CD4-positive, alpha-beta T cell treated with Interleukin-15 for 1 hour (primary cell): ENCODE measurements at regions not wholly inside any gene's neighbourhood (a gene's known extent, or its start where the extent isn't known, plus 50 kb on each side); places are given as distances from the start of the nearest gene placed in this dataset.
"Not testable (repeated sequence)": the region's sequence is repeated elsewhere in the genome, so short reads cannot be mapped to it uniquely, and the experiment has no call there.

Source experiments
- DNase-seq: peaks from one replicate; pipeline ENCODE4 v3.0.0-alpha.2; 2020

DNA sequence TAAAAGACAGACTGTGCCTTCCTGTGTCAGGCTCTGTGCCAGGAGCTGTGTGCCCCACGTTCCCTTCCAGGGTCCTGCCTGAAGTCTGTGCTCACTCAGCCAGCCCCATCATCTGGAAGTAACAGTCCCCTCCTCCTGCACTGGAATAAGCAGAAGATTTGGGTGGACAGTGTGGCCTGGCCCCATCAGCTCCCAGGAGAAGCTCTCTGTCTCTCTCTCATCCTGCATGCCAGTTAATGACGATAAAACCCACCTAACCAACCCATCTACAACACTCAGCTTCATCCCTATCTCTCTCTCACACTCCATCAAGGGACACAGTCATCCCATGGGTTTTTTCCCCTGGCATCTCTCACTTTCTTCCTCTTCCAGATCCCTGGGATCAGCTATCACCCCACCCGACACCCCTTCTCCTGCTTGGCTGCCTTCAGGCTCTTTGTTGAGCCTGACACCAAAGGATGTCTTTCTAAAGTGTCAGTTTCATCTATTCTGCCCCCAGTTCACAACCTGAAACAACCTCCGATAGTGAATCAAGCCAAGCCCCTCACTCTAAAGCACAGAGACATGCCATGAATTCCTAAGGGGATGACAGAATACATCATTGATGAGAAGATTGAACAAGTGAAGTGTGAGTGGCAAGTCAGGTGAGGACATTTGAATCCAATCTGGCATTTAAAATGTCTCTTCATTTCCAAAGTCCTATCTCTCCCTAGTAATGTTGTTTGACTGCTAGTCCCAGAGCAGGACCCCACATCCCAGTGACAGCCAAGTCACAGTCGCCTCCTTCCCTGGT lies 91.4 kb upstream of the TOP3B start:
- no peak for DNase-seq

DNA sequence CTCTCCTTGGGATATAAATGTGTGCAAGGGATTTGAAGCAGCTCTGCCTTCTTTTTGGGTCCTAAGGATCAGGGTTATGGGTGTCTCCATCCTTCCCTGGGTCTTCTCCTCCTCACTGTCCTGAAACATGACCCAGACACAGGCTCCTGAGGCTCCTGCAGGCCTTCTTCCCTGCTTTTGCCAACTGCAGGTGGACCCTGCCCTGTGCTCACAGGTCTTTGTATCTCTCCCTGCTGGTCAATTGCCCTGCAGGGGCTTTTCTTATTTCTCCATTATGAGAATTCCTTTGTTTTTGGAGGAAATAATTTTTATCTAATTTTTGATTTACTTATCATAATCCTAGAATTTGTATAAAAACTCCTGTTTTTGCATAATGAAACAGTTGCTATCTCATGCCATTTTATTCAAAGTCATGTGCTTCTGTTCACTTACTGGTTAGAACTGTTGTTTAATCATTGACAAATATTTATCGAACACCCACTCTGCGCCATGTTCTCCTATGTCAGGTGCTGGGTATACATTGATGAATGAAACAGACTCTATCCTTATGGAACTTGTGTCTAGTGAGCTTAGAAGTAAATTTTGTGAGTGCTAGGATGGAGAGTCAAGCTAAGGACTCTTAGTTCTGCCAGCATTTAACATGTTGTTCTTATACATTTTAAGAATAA lies 89.7 kb upstream of the TOP3B start:
- DNase-seq, result no peak

DNA sequence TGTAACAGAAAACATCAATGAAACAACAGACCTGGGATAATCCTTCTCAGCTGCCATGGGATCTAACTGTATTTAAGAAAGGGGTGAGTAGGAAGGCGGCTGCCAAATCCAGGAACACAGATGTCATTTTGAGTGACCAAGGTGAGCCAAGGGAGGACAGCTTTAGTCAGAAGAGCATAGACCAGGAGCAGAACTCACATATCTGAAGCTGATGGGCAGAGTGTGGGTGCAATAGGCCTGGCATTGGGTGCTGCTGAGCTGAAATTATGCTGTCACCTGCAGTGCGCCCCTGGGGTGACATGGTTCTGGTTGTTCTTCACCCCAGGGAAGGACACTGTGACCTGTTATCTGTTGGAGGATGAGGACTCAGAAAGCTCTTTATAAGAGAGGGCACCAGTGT lies 88.9 kb upstream of the TOP3B start:
- no peak for DNase-seq

DNA sequence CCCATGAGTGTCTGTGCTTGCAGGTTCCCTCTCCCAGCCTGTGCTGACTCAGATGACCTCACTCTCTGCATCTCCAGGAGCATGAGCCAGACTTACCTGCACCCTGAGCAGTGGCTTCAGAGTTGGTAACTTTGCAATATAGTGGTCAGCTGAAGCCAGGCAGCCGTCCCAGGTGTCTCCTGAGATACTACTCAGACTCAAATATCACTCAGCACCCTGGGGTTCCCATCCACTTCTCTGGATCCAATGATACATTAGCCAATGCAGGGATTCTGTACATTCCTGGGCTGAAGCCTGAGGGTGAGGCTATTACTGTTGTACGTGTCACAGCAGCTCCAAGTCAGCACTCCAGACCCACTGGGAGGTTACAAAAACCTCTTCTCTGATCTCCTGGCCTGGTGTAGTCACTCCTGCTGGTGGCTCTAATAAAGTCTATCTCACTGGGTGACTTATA lies 87.8 kb upstream of the TOP3B start:
- no peak for DNase-seq

DNA sequence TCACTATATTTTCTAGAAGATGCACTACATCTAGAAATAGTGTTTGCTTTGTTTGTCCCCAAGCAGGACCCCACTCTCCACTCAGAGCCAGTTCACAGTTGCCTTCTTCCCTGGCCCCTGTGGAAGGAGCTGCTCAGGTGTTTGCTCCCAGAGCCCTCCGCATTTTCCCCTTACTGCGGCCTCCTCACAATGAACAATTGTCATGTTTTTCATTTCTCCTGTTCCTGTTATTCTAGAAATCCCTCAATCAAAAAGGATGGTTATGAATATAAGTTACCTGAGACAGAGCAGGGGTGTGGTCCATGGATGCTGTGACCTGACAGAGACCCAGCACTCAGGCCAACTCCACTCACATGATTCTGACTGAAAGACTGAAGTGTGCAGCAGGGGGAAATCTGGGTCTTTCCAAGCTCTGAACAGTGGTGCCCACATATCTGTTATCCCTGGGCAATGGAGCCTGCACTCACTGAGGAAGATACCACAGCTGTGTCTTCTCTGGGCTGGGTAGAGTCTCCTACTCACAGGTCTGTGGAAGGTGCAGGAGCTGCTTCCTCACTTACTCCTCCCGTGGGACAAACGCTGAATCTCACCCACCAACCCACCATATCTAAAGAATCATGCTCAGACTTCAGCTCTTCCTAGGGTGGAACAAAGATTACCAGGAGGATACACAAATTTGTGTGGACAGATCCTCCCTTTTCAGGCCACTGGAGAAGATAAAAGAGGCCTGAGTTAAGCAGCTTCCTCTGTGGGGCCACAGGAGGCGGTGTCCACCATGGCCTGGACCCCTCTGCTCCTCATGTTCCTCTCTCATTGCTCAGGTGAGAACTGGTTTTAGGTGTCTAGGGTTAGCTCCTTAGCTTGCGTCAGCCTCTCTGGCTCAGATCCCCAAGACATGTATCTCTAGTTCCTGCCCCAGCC lies 87.1 kb upstream of the TOP3B start:
- DNase-seq, result no peak

DNA sequence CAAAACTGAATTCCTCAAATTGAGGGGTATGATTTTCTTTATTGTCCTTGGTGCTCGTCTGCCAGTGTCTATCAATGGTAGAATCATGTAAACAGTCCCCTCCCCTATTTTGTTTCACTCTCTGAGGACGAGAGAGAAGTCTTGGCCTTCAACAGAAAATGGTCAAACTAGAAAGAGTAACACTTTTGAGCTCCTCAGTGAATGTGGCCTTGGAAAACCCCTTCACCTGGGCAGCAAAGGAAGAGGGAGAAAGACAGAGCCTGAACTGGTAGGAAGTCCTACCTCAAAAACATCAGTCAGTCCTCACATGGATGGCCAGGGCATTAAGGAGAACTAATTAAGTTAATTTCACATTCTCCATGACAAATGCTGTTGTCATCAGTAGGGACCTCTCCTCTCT lies 86.1 kb upstream of the TOP3B start:
- no peak for DNase-seq

DNA sequence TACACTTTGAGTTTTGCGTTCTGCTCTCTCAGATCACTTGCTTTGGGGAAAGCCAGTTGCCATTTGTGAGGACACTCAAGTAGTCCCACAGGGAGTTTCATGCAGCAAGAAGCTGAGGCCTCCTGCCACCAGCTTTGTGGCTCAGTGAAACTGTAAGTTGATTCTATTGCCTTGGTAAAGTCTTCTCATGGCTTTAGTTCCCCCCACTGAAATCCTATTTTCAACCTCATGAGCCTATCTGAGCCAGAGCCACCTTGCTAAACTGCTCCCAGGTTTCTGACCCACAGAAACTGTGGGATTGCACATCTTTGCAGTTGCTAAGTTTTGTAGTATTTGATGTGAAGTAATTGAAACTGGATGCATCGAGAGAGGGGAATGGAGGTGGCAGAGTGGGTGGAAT lies 85.4 kb upstream of the TOP3B start:
- no peak for DNase-seq

DNA sequence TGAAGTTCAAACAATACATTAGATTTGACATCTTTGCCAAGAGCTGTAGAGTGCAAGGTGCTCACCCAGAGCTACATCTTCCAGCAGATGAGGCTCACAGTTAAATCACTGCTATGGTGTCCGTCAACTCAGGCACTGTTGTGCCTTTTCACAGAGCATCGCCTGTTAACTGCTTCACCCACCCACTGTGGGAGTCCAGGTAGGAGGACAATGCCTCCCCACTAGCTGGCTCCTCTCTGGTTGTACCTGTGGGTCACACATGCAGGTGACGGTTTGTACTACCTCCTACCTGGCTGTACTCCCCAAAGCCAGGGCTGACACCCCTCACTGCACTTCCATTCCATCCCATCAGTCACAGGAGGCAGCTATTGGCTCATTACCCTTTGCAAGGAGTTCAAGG lies 84.6 kb upstream of the TOP3B start:
- DNase-seq, result no peak

DNA sequence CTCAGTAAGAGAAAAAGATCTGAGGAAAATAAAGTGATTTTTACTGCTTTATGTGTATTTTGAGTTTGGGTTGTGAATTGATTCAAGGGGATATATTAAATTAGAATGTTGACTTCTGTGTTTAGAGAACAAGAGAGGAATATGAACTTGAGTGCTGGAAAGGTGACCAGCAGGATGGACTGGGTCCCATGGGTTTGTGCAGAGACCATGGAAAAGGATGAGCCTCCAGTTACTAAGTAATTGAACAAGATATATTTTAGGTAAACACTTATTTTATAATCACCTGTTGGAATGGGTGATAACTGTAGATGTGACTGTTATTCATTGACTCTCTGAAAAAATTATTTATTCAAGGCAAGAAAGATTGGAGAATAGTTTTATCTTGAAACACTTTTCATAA lies 82.0 kb upstream of the TOP3B start:
- no peak for DNase-seq

DNA sequence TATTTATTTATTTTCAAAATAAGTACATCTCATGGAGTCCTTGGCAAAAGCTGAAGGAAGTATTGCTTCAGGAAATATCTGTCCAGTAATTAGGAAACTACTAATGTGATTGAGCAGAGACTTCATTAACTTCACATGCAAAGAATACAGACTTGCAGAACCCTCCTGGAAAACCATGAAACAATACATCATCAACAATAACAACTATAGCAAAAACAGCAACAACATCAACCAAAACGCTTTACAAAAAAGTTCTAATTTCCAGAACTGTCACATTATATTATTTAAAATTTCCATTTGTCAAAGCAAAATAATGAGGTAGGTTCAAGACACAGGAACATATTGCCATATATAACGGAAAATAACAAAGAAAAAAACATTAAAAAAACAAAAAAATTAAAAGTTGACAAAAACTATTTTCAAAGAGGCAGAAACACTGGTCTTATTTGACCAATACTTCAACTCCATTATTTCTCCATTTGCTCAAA lies 79.8 kb upstream of the TOP3B start:
- DNase-seq, result no peak

DNA sequence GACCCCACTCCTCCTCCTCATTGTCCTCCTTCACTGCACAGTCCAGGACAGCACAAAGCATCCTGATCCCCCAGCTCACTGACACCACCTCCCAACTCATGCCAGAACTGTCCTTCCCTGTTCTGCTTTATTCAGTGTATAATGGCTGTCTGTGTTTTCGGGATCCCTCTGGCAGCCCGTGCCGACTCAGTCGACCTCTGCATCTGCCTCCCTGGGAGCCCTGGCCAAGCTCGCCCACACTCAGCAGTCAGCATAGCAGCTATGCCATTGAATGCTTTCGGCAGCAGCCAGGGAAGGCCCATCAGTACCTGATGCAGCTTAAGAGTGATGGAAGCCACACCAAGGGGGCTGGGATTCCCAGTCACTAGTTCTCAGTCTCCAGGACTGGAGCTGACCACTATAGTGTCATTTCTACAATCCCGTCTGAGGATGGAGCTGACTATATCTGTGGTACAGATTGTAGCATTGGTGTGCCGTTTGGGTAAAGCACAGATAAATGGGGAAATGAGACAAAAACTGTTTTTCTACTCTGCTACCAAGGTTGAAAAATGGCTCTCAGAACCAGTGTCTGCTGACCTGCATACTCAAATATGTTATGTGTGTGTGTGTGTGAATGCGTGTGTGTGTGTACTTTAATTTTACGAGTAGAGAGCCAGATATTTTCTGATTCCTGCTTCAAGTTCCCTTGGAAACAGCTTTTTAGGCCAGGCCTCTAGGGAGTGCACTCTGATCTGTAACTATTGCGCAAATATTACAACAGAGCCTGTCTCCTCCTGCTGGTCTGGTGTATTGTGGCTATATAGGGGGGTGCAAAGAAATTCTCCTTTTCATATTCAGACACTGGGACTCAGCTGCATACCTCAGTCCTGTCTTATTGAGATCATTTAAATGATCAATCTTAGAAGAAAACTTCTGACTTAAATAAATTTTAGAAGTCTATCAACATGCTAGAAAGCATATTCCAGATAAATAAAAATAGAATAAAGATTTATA lies 78.8 kb upstream of the TOP3B start:
- no peak for DNase-seq

DNA sequence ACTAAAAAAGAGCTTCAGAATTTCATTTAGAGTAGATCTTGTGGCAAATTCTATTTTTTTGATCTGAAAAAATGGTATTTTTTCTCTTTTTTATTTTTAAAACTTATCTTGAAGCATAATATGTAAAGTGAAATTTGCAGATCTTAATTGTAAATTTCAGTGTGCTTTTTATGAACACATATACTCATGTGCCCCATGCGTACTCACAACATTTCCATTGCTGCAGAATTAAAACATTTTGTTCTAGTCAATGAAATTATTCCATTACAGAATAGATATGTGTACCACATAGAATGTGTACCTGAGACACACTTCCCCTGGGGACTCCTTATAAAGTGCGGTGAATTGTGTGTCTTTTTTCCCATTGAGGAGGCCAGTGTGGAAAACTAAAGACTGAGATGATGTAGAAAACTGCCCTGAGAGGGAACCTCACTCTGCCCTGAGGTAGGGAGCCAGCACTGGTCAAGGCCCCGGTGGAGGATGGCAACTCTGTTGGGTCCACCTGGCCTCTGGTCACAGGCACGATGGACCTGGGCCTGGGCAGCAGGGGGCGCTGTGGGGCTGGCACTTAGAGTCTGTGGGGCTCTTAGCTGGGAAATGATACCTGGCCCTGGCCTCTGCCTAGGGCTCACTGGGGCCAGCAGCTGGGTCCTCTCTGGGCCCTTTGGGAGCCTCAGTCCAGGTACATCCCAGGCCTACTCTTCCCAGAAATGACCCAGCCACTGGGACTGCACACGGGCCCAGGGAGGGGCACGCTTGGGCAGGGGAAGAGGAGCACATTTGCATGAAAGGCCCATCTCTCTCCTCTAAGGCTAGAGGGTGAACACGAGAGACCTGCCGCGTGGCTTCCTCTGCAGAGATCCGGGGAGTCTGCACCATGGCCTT lies 77.9 kb upstream of the TOP3B start:
- DNase-seq, result peak; percentile 49

DNA sequence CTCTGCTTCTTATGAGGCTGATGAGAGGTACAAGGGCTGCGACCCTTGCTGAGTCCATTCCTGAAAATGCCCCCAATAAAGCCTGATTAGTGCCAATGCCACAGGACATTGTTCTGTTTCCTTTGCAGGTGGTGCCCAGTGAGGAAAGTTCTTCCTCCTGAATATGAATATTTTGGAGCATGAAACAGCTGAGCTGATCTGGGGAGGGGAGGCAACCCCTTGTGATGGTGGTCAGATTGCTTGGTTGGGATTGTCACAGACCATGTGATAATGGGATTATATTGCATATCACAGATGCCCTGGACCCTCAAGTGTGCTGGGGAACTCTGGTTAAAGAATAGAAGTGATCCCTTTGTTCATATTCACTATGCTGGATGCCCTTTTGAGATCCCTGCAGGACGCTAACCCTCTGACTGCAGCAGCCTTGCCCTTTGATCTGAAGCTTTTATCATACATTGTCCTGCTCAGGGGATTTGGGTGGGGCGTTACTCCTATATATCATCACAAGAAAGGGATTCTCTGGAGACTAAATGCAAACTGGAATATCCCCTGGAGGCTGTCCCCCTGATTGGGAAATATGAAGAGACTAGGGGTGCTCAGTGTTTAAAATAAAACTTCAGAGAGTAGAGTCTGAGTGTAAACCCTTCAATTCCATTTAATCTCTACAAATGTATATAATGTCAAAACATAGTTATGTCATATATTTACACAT lies 76.9 kb upstream of the TOP3B start:
- no peak for DNase-seq

DNA sequence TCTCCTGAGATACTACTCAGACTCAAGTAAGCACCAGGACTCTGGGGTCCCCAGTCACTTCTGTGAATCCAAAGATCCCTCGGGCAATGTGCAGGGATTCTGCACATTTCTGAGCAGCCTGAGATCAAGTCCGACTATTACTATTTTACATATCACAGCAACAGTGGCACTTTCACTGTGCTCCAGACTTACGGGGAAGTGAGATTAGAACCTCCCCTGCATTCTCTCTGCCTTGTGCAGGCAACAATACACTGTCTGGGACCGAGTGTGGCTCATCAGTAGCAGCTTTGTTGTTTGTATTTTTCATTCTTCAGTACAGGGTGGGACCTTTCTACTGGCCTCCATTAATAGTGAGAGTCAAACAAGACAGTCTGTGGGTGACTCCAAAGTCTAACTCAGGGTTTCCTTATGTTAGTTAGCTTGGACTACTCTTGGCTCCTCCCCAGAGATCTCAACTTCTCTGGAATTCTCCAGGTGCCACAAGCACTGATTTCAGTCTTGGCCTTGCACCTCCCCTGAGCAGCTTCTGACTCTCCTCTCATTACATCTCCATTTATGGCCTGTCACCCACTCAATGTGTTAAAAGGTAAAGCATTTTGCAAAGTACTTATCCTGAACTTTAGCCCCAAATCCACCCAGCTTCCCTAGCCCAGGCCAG lies 76.2 kb upstream of the TOP3B start:
- DNase-seq, result no peak

DNA sequence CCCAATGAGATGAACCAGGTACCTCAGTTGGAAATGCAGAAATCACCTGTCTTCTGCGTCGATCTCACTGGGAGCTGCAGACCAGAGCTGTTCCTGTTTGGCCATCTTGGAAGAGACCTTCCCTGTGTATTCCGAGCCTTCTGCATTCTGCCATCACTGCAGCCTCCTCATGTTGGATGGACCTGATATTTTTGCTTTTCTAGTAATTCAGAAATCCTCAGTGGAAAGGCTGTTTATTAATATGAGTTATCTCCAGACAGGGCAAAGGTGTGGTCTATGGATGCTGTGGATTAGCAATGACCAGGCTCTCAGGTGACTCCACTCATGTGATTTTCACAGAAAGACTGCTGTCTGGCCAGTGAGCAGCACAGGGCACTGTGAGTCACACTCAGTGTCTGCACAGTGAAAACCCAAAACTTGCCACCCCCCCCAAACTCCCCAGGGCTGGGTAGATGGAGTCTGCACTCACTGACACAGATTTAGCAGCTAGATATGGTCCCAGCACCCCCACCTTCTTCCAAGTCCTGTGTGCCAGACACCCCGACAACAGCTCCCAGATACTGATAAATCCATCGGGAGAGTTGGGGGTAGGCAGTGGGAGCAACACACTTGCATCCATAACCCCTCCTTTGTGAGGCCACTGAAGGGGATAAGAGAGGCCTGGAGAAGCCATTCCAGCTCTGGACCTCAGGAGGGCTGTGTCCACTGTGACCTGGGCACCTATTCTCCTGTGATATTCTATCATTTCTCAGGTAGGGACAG lies 75.2 kb upstream of the TOP3B start:
- no peak for DNase-seq

DNA sequence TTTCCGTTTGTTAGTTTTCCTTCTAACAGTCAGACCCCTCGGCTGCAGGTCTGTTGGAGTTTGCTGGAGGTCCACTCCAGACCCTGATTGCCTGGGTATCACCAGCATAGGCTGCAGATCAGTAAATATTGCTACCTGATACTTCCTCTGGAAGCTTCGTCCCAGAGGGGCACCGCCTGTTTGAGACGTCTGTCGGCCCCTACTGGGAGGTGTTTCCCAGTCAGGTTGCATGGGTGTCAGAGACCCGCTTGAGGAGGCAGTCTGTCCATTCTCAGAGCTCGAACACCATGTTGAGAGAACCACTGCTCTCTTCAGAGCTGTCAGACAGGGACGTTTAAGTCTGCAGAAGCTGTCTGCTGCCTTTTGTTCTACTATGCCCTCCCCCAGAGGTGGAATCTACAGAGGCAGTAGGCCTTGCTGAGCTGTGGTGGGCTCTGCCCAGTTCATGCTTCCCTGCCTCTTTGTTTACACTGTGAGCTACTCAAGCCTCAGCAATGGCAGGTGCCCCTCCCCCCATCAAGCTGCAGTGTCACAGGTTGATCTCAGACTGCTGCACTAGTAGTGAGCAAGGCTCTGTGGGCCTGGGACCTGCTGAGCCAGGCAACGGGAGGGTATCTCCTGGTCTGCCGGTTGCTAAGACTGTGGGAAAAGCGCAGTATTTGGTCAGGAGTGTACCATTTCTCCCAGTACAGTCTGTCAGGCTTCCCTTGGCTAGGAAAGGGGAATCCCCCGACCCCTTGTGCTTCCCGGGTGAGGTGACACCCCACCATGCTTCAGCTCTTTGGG lies 74.4 kb upstream of the TOP3B start:
- not testable (repeated sequence) for DNase-seq

DNA sequence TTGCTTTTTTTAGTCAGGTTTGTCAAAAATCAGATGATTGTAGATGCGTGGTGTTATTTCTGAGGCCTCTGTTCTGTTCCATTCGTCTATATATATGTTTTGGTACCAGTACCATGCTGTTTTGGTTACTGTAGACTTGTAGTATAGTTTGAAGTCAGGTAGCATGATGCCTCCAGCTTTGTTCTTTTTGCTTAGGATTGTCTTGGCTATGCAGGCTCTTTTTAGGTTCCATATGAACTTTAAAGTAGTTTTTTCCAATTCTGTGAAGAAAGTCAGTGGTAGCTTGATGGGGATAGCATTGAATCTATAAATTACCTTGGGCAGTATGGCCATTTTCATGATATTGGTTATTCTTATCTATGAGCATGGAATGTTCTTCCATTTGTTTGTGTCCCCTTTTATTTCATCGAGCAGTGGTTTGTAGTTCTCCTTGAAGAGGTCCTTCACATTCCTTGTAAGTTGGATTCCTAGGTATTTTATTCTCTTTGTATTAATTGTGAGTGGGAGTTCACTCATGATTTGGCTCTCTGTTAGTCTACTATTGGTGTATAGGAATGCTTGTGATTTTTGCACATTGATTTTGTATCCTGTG lies 70.1 kb upstream of the TOP3B start:
- DNase-seq, result not testable (repeated sequence)

DNA sequence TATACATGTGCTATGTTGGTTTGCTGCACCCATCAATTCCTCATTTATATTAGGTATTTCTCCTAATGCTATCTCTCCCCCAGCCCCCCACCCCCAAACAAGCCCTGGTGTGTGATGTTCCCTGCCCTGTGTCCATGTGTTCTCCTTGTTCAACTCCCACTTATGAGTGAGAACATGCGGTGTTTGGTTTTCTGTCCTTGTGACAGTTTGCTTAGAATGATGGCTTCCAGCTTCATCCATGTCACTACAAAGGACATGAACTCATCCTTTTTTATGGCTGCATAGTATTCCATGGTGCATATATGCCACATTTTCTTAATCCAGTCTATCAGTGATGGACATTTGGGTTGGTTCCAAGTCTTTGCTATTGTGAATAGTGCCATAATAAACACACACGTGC lies 68.4 kb upstream of the TOP3B start:
- DNase-seq, result not testable (repeated sequence)
